Gastrocnemius medialis (tissue), 4 donors: ENCODE measurements at regions not wholly inside any gene's neighbourhood (a gene's known extent, or its start where the extent isn't known, plus 50 kb on each side); places are given as distances from the start of the nearest gene placed in this dataset.

ENCODE experiments used
- ATAC-seq, 2 donors: fragments of 150-250 bp; one replicate each; pipeline ENCODE4 v1.9.1; 2016
- DNase-seq, 2 donors: peaks; one replicate each; pipeline ENCODE4 v3.0.0-alpha.2; 2019
- H3K27ac ChIP-seq, 4 donors: fragments of 200-600 bp; sonication (generic); 1 replicate in 1 of 4; 2 replicates in 3 of 4; pipeline ENCODE4 v1.5.1; 2016 to 2018; ENCODE audit warnings: mild to moderate bottlenecking in 2 of 4, moderate library complexity in 1 of 4
- H3K27me3 ChIP-seq, 3 donors: fragments of 200-600 bp; sonication (generic) in 2 of 3; 1 replicate in 1 of 3; 2 replicates in 2 of 3; pipeline versions ENCODE4 v1.5.1 to v1.6.0; 2016 to 2019; ENCODE audit warnings: mild to moderate bottlenecking in 1 of 3, moderate library complexity in 1 of 3
- H3K36me3 ChIP-seq, 2 donors: fragments of 200-600 bp; sonication (generic) in 1 of 2; one replicate each; pipeline ENCODE4 v1.5.1; 2017 to 2018
- H3K4me1 ChIP-seq, 2 donors: fragments of 200-600 bp; sonication (generic) in 1 of 2; one replicate each; pipeline ENCODE4 v1.5.1; 2016 to 2017; ENCODE audit warnings: mild to moderate bottlenecking in 2 of 2
- H3K4me3 ChIP-seq, 4 donors: fragments of 200-600 bp; sonication (generic) in 3 of 4; 1 replicate in 1 of 4; 2 replicates in 3 of 4; pipeline ENCODE4 v1.5.1; 2016 to 2019; ENCODE audit warnings: mild to moderate bottlenecking in 2 of 4
- H3K9me3 ChIP-seq, 3 donors: fragments of 200-600 bp; sonication (generic) in 2 of 3; 1 replicate in 1 of 3; 2 replicates in 2 of 3; pipeline ENCODE4 v1.5.1; 2016 to 2019
- CTCF ChIP-seq, 5 experiments: fragments of 450-650 bp in 3 of 5; fragments of 200-600 bp in 2 of 5; sonication (generic) in 2 of 5; IDR thresholded peaks in 4 of 5; conservative IDR thresholded peaks in 1 of 5; 1 replicate in 4 of 5; 2 replicates in 1 of 5; pipeline ENCODE4 v1.5.1; 2016 to 2019; ENCODE audit warnings: antibody characterized with exemption in 5 of 5, mild to moderate bottlenecking in 3 of 5, moderate library complexity in 3 of 5
- POLR2A ChIP-seq, 2 donors: fragments of 450-650 bp; IDR thresholded peaks; one replicate each; pipeline ENCODE4 v1.6.1; 2017; ENCODE audit warnings: antibody characterized with exemption in 2 of 2, mild to moderate bottlenecking in 2 of 2, moderate library complexity in 2 of 2
- in situ Hi-C, 4 donors: fragments of 200-750 bp; cut with MboI; loops; one replicate each; pipeline versions ENCODE4 v1.15.0 to v1.8.0; 2017; ENCODE audit warnings: low sequenced_read_pairs in 4 of 4
- intact Hi-C: fragments of 100-400 bp; cut with DNase I; formaldehyde crosslinking; loops from one replicate; pipeline ENCODE4 v1.15.1; 2023; ENCODE audit warnings: low total_unique reads

- Histone ChIP-seq H3K9me3 (no peaks in the 10 kb centered on the region), H3K36me3 (no peaks in the 10 kb centered on the region), H3K4me1 (no peaks in the 10 kb centered on the region), H3K27ac (no peak overlapping the region), H3K27me3 (no peaks in the 10 kb centered on the region), H3K4me3 (no peak overlapping the region)
- in situ Hi-C loops (no loop called here), intact Hi-C loops (no loop called here)
- DNase-seq (no peak), ATAC-seq (no peak)
- no peak for TF ChIP-seq CTCF (IDR thresholded peaks at IDR 0.05 in 4 of 5, conservative IDR thresholded peaks at IDR 0.05 in 1 of 5)
- TF ChIP-seq POLR2A (IDR thresholded peaks at IDR 0.05) = no peak
Measured at GRCh38 chr10:133007360-133007858, 65.0 kb upstream of the CFAP46 start.

- TF ChIP-seq CTCF (IDR thresholded peaks at IDR 0.05 in 4 of 5, conservative IDR thresholded peaks at IDR 0.05 in 1 of 5) (no peak), POLR2A (IDR thresholded peaks at IDR 0.05) (no peak)
- H3K4me3 ChIP-seq = no peak overlapping the region
- DNase-seq (no peak), ATAC-seq (no peak)
- H3K27me3 ChIP-seq = no peaks in the 10 kb centered on the region
- H3K36me3 ChIP-seq = no peaks in the 10 kb centered on the region
- no peaks in the 10 kb centered on the region for H3K4me1 ChIP-seq
- in situ Hi-C loops (no loop called here), intact Hi-C loops (no loop called here)
- H3K9me3 ChIP-seq = no peaks in the 10 kb centered on the region
- no peak overlapping the region for H3K27ac ChIP-seq
Measured at GRCh38 chr10:133006806-133007205, 64.4 kb upstream of the CFAP46 start.

- no peaks in the 10 kb centered on the region for H3K9me3 ChIP-seq
- in situ Hi-C loops (no loop called here), intact Hi-C loops (no loop called here)
Measured at GRCh38 chr10:133006202-133006601, 63.8 kb upstream of the CFAP46 start.

GRCh38 chr10:133004478-133004877 lies 62.1 kb upstream of the CFAP46 start:
- no peaks in the 10 kb centered on the region for H3K9me3 ChIP-seq
- no peak overlapping the region for H3K4me3 ChIP-seq
- no peak overlapping the region for H3K27ac ChIP-seq
- intact Hi-C loops = no loop called here
- ATAC-seq = no peak
- H3K27me3 ChIP-seq = peaks cover 0 to 2% (median 0%) of the 10 kb centered on the region in 3 donors
- H3K36me3 ChIP-seq = no peaks in the 10 kb centered on the region
- in situ Hi-C loops = no loop called here
- DNase-seq = no peak
- H3K4me1 ChIP-seq = no peaks in the 10 kb centered on the region
- TF ChIP-seq CTCF (IDR thresholded peaks at IDR 0.05 in 4 of 5, conservative IDR thresholded peaks at IDR 0.05 in 1 of 5) (no peak), POLR2A (IDR thresholded peaks at IDR 0.05) (no peak)

More at GRCh38 chr10:133006202-133006601, 63.8 kb upstream of the CFAP46 start:
- H3K27me3 ChIP-seq = no peaks in the 10 kb centered on the region
- DNase-seq (no peak), ATAC-seq (no peak)
- no peaks in the 10 kb centered on the region for H3K36me3 ChIP-seq
- no peaks in the 10 kb centered on the region for H3K4me1 ChIP-seq
- no peak overlapping the region for H3K4me3 ChIP-seq
- H3K27ac ChIP-seq = no peak overlapping the region
- TF ChIP-seq CTCF (IDR thresholded peaks at IDR 0.05 in 4 of 5, conservative IDR thresholded peaks at IDR 0.05 in 1 of 5) (no peak), POLR2A (IDR thresholded peaks at IDR 0.05) (no peak)

- Histone ChIP-seq H3K27me3 (peaks cover 0 to 4% (median 0%) of the 10 kb centered on the region in 3 donors), H3K4me3 (no peak overlapping the region), H3K9me3 (no peaks in the 10 kb centered on the region), H3K36me3 (no peaks in the 10 kb centered on the region), H3K4me1 (no peaks in the 10 kb centered on the region), H3K27ac (no peak overlapping the region)
- no peak for DNase-seq
- in situ Hi-C loops = no loop called here
- intact Hi-C loops = no loop called here
- TF ChIP-seq CTCF (IDR thresholded peaks at IDR 0.05 in 4 of 5, conservative IDR thresholded peaks at IDR 0.05 in 1 of 5) (no peak), POLR2A (IDR thresholded peaks at IDR 0.05) (no peak)
- ATAC-seq = no peak
Measured at GRCh38 chr10:133003188-133003587, 60.8 kb upstream of the CFAP46 start.
